ENCODE measurements at regions not wholly inside any gene's neighbourhood (a gene's known extent, or its start where the extent isn't known, plus 50 kb on each side); places are given as distances from the start of the nearest gene placed in this dataset.

- DNase-seq: no peak
These were observed 60.8 kb upstream of the CLMN start for GRCh38 chr14:95380350-95381042.

GRCh38 chr14:95379634-95380033 is 59.9 kb upstream of the CLMN start:
- no peak for DNase-seq

- no peak for DNase-seq
These were observed 55.9 kb upstream of the CLMN start for GRCh38 chr14:95375539-95376109.

GRCh38 chr14:95374239-95374997 is 54.7 kb upstream of the CLMN start:
- no peak for DNase-seq

GRCh38 chr14:95370076-95370475 is 50.4 kb upstream of the CLMN start:
- DNase-seq: no peak
